HG03457 (cell line): ENCODE measurements at regions not wholly inside any gene's neighbourhood (a gene's known extent, or its start where the extent isn't known, plus 50 kb on each side); places are given as distances from the start of the nearest gene placed in this dataset.

Experiments
- ATAC-seq: cut with Tn5 transposase; IDR thresholded peaks from one replicate; pipeline ENCODE4 v1.9.1; 2021; ENCODE audit warnings: moderate number of reproducible peaks; ENCODE audit not compliant: unreplicated experiment

DNA sequence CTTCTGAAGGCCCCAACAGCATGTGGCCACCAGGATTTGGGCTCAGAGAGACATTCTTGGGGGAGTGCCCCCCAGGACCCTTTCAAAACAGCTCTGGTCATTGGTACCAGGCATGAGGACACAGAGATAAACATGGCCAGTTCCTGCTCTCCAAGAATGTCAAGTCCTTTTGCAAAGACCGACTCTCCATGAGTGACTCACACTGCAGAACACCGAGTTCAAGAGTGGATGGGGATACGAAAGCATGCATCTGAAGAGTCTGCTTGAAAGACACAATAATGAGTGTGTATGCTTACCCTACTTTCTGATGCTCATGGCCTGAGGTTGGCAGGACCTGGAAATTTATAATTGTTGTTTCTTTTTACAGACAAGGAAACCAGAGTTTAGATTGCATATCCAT lies 450.6 kb downstream of the TSN start:
- no peak for ATAC-seq

DNA sequence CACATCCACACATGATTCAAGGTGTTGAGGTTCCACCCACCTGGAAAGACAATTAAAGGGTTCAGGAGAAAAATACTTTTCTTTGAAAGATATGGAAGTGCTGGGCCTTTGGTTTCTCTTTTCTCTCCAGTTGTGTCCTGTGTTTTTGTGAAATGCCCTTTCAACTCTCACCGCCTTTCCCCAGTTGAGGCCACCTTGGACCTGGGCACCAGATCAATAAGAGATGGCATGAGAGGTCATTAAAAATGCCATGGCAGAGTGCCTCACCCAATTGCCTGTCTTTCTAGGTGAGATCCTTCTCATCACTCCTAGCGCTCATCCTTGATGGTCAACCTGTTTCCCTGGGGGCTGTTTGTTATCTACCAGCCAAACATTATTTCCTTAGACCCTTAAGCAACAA lies 453.9 kb downstream of the TSN start:
- ATAC-seq, result no peak

DNA sequence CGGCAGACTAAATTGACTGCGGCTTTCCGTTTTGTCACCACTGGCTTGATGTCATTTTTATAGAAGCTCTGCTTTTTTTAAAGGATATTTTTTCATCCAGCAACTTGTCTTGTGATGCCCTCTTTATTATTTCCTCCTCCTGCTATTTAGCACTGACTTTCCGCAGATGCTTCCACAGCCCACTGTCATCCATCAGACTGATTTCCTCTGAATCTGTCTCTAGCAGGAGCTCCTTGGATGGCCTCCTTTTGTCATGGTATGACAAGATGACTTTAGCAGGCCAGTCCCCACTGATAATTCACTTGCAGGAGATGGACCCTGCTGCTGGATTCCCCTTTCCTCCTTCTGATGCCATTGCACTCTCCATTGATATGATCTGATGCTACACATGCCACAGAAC lies 454.6 kb downstream of the TSN start:
- ATAC-seq, result no peak

DNA sequence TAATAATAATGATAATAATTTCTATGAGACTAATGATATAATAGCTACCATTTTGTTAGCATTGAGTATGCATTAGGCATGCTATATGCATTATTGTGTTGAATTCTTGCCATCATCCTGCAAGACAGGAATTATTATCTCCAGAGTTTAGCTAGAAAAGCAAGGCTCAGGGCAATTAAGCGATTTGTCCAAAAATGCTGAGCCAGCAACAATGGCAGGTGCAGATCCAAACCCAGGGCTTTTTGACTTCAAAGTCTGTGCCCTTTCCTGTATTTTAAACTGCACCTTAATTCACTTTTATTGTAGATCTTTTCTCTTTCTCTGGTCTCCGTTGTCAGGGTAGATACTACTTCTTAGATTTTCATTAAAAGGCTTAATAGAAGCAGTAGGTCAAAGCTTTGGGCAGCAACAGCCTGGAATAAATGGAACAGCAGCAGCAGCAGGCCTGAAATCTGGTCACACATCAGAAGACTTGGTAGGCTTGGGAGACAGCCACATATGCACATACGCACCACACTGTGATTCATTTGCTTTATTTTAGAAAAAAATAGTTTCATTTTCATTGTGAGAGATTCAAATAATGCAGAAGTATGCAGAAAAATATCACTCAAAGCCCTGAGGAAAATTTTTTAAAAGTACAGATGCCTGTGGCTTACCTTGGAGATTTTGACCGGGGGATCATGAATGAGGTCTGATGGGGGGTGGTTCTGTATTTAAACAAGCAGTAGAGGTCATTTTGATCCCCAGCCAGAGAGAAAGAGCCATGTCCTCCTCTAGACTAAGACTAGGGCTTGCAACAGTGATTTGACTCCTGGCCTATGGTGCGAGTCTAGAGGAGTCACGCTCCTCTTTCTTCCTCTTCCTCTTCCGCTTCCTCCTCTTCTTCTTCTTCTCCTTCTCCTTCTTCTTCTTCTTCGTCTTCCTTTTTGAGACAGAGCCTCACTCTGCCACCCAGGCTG lies 455.7 kb downstream of the TSN start:
- no peak for ATAC-seq

DNA sequence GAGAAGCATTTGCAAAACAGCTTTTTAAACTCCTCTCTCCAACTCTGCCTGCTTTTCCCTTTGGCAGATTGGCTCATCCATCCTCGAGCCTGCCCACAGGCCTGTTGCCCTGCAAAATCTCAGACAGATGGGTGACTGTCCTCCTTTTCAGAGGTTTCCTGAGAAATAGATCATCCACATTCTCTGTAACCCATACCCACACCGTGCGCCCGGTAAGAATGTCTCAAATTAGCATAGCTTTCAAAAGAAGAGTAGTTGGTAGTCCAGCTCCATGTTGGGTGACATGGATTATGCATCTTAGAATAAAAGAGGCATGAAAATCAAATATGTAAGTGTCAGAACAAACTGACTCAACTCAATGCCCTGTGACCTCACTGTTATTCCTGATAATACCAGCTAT lies 457.9 kb downstream of the TSN start:
- ATAC-seq, result no peak

DNA sequence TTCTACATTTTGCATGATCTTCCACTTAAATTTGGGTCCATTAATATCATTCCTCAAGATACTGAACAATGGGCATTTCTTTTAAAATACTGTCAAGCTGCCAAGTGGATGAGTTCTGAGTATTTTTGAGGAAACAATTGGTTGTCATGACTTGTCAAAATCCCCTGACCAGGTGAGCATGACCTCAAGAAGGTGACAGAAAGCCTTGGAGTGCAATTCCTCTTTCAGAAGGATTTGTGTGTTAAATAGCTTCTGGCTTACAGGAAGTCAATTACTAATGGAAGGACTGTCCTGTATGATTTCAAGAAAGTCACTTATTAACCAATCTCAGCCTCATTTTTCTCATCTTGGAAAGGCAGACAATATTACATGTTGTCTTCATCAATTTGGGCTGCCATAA lies 460.6 kb downstream of the TSN start:
- ATAC-seq, result no peak

DNA sequence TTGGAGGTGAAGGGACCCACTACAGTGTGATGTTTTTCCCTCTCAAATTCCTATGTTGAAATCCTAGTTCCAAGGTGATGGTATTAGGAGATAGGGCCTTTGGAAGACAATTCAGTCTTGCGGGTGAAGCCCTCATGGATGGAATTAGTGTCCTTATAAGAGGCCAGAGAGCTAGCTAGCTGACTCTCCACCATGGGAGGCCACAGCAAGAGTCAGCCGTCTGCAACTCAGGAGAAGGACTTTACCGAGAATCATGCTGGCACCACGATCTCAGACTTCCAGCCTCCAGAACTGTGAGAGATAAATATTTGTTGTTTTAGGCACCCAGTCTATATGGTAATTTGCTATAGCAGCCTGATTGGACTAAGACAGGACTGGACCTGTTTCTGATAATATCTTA lies 461.4 kb downstream of the TSN start:
- no peak for ATAC-seq

DNA sequence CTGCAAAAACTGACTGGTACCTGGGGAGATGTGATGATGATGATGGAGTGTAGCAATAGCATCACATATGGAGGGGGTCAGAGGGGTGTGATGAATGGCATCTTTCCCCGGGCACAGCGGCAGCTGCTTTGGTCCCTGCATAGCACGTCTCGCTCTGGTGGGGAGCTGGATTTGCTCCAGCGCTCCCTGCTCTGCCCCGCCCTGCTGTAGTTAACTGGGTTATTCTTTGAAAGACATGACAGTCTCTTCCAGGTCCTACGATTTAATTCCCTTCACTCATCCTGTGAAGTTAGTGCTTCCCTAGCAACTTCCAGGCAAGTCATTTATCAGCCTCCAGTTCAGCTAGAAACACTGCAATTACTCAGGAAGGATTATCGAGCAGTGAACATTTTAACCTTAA lies 463.1 kb downstream of the TSN start:
- ATAC-seq, result no peak

DNA sequence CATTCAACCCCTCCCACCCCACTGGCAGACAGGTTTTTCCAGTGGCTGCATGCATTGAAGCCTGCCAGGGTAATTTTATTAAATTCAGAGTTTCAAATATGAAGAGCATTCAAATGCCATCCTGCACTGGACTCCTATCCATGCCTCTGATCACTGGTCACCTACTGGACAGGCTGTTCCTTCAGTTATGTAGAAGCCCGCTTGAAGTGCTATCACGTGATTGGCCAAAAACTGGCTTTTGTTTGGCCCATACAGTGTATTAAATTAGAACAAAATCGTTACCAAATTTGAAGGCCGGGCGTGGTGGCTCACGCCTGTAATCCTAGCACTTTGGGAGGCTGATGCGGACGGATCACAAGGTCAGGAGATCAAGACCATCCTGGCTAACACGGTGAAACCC lies 464.1 kb downstream of the TSN start:
- ATAC-seq, result no peak

DNA sequence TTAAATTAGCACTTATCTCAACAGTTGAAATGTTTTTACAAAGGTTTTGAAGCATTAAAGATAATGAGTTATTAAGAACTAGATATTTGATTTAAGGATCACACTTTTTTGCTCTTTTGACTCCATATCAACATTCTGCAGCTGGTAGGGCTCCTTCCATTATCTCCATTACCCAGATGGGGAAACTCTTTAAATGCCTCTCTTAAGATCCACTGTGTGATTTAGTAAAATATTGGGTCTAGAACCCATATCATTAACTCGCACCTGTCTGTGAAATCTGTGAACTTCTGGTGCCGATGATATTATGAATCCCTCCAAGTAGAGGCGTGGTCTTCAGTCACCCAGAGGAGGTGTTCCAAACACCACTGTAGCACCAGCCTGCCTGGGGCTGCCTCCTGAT lies 466.2 kb downstream of the TSN start:
- no peak for ATAC-seq

DNA sequence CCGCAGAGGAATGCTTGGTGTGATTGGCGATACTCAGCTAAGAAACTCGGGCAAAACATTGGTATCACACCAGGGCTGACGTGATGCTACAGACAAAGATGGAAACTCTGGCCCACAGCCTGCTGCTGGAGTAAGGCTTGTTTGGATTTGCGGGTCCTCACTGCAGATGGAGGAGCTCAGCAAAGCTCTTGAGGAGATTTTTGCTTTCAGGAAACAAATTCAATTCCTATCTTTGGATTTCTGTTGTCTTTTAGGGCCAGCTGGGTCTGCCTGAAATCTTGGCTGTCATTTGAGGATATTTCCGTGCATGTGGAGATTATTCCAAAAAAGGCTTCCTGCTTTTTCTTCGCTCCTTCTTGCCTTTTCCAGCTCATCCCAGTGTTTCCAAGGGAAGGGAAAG lies 475.8 kb downstream of the TSN start:
- ATAC-seq, result no peak

DNA sequence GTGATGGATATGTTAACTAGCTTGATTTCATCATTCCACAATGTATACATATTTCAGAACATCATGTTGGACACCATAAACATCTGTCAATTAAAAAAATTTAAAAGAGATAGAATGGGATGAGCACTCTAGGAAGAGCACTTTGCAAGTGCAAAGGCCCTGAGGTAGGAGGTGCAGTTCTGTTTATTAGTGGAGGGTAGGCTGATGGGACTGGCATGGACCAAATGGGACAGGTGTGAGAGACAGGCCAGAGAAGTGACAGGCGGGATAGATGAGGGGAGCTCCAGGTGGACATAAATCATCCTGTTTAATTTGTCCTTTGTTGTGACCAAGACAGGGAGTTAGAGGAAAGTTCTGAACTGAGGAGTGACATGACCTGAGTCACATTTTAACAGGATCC lies 477.9 kb downstream of the TSN start:
- ATAC-seq, result no peak

DNA sequence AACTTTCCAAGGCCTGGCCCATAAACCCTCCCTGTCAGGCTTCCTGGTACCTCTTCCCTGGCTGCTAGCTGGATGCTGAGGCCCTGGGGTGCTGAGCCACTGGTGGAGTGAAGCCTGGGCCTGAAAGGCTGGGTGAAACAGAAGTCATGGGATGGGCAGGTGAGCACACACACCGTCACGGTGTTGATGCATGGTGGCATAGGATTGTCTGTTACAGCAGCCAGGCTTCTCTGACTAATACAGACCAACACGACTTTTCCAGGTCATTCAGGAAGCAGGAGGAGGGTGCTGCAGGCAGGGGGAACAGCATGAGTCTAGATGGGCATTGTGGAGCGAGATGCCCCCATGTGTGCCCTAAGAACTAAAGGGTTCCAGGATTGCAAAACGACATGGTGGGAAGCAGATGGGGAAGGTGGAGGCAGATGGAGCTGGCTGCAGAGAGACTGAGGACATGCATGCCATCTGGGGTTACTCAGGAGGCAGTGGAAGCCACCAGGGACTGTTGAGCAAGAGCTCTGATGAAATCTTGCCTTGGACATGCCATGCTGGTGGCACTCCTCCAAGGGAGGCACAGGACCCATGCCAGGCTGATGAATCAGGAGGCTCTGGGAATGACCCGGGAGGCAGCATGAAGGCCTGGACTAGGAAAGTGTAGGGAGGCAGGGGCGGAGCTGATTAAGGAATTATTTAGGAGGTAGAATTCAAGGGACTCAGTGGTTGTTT lies 480.9 kb downstream of the TSN start:
- no peak for ATAC-seq

DNA sequence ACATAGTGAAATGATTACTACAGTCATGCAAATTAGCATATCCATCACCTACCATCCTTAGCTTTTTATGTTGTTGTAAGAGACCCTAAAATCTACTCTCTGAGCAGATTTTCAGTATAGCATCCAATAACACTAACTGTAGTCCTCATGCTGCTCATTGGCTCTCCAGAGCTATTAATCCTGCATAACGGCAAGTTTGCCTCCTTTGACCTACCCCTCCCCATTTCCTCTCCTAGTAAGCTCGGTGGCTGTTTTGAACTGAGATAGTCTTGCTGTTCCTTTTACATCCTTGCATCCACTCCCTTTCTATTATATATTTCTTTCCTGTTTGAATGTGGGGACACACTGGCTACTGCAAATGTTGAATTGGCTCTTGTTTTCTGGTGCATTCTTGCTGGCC lies 481.5 kb downstream of the TSN start:
- no peak for ATAC-seq

DNA sequence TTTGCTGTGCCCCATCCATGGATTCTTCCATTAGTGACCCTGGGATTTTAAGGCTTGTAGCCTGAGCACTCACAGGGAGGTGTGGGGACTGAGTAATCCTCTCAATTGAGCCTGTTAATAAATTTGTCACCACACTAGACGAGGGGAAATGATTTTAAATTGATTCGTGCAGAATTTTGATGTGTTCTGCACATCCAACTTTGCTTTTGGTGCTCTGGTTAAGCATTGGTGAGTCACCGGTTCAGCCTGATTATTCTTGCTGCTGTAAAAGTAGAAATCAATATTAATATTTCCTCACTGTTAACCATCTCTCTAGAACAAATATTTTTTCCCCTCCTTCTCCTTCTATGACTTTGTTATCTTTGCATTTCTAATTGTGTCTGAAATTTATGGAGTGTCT lies 482.0 kb downstream of the TSN start:
- no peak for ATAC-seq

DNA sequence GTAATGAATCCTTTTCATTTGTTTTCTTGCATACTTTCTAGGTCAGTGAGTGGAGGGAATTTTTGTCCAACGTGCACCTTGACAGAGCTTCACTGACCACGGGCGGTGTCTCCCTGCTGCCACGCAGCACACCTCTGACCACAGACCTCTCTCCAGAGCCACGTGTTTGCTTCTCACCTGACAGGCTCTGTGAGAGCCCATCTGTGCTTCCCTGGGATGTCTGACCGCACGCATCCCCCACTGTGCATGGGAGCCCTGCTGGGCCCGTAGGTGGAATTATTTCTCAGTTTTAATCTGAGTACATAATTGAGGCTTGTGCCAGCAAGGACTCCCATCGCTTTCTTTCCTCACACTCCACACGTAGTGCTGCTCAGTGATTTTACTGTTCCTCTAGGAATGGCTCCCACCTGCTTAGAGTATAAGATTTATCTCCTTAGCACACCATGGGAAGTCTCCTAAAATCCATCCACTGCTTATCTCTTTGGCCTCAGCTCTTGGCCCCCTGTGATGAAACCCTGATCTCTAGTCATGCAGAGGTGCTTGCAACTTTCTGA lies 482.6 kb downstream of the TSN start:
- no peak for ATAC-seq

DNA sequence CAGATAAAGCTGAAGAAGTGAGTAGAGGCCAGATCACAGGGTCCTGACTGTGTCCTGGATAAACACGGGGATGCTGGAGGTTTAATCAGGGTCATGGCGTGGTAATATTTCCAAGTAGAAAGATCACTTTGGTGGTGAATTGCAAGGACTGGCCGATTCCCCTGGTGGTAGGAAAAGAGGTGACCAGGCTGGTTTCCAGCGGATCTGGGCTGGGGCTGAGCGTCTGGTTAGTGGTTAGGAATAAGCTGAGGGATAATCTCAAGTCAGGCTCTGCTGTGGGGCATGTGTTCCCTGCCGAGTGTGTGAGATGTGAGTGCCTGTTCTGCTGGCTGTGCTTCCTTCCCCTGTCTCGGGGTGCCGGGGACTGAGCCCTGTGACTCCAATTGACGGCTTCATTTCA lies 484.0 kb downstream of the TSN start:
- ATAC-seq, result no peak

DNA sequence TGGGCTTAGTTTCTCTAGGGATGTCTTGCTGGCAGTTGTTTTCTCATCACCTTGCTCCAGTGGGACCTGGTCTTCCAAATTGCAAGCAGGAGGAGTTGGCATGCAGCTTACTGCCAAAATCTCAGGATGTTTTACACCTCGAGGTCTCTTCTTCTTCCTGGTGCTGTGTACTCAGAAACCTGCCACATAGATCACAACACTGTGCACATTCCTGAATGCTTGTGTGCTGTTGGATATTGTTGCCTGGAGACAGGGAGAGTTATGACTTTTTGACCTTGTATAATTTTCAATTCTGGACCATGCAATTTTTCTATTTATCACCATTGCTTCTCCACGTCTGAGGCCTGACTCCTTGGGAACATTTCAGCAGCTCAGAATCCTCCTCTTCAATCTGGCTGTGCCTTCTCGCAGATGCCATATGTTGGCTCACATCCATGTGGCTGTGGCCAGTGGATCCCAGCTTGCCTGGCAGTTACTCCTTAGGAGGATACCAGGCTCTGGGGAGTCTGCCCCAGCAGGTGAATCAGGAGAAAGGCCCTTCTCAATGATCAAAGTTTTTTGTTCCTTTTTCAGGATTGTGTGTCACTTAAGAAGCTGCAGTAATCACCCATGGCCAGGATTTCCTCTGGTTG lies 489.3 kb downstream of the TSN start:
- ATAC-seq, result no peak

DNA sequence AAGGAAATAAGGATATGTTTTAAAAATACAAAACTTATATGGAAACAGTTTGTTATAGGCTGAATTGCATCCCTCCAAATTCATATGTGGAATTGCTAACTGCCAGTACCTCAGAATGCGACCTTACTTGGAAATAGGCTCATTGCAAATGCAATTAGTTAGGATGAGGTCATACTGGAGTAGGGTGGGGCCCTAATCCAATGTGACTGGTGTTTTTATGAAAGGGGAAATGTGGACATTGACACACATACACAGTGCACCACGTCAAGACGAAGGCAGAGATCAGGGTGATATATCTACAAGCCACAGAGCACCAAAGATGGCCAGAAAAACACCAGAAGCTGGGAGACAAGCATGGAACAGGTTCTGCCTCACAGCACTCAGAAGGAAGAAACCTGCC lies 494.2 kb downstream of the TSN start:
- ATAC-seq, result no peak

DNA sequence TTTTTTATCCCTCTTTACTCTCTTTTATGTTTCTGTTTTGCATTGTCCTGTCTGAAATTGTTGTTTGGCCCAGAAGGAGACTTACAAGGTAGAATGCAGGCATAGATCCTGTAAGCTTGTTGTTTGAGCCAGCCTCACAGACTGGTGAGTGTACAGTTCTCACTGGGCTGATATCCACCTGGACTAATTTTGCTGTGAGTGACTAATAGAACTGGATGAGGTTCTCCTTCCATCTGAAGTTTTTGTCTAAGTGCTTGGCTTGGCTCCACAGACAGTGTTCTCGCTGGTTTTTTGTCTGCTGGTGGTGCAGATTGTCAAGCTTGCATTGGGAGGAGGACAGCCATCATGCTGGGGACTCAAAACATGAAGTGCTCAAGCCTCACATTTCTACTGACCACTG lies 495.7 kb downstream of the TSN start:
- ATAC-seq, result no peak

DNA sequence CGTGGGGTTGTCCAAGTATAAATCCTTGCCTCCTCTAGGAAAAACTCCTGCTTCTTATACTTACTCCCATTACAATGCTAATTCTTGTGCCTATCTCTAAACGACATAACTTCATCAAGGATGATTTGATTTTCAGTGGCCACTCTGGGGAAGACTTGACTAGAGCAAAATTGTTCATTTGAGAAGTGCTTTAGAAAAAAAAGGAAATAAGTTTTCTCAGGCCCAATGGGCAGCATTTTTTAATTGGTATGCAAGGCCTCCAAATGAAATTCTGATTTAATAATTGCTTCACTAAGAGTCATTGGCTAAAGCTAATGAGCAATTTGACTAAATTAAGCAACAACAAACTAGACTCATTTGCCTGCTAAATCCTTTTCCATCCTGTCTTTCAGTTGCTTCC lies 496.1 kb downstream of the TSN start:
- no peak for ATAC-seq

DNA sequence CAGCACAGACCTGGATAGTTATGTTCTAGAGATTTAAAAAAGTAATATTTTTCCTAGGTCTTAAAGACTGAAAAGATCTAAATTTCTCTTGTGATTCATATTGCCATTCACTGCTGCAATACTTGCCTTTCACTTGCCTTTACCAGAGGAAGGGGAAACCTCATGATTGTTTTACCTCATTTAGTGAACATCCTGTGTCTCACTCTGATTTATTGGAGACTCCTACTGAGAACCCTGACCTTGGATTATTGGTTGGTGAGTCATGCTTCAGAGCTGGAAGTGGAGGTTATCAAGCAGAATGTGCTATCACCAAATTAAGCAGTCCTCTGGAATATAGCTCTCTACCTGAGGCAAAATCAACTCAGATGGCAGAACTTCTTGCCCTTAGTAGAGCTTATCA lies 500.5 kb downstream of the TSN start:
- ATAC-seq, result no peak
